ENCODE measurements at regions not wholly inside any gene's neighbourhood (a gene's known extent, or its start where the extent isn't known, plus 50 kb on each side); places are given as distances from the start of the nearest gene placed in this dataset.

DNA sequence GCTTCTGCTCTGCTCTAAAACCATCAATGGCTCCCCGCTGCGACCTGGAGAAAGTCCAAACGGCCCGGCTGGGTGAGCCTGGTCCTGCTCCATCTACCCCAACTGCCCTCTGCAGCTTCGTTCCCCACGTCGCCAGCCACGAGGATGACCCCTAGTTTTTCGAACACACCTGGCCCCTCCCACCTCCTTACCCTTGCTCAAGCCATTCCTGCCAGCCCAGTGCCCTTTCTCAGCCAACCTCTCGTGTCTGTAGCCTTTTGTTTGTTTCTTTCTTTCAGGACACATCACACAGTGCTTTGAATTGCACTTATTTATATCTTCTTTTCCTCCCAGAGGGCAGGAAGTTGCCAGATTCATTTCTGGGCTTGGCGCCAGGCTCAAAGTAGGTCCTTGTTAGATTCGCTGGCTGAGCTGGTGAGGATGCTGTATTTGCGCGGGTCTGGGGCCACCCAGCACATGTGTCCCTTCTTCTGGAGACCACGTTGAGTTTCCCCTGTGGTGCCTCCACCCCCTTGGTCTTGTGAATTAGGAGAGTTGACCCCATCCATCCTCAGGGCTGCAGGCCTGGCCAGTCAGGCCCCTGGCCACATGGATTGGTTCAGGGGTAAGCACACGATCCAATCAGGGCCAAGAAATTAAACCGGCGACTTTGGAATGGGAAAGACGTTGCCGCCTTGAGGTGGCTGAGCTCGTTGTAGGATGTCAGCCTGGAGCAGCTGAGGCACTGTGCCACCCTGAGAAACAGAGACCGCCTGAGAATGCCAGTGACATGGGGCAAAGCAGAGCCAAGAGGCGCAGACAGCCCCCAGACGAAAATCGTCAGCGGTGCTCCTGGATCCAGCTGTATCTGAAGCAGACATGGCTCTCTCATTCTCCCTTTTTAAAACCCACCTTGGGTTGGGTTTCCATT, 156.0 kb downstream of the CEBPB start:
- DNase-seq: no peak
- no peaks in the 10 kb centered on the region for H3K36me3 ChIP-seq (replicated peaks; ENCODE audit: insufficient read depth, low read length)
- H3K27ac ChIP-seq (ENCODE audit: low read length): no peak overlapping the region
- H3K4me3 ChIP-seq (ENCODE audit: low read length): no peak overlapping the region
- no peak overlapping the region for H3K4me2 ChIP-seq (ENCODE audit: low read depth, low read length)
- no peaks in the 10 kb centered on the region for H3K9me2 ChIP-seq (replicated peaks; ENCODE audit: insufficient read depth, low read length)
- no peak overlapping the region for H3K9ac ChIP-seq (ENCODE audit: low read length)
- no peaks in the 10 kb centered on the region for H3F3A ChIP-seq (ENCODE audit: insufficient read depth, low read length)
- 0 out of 2 replicates have a peak, but pooled peaks cover 4% of the 10 kb centered on the region for H4K20me1 ChIP-seq (ENCODE audit: insufficient read depth, low read length)
- H3K79me2 ChIP-seq (ENCODE audit: low read length): no peaks in the 10 kb centered on the region
- TF ChIP-seq EZH2phosphoT487 (IDR thresholded peaks at IDR 0.05; ENCODE audit: low read length) (no peak), EZH2 (optimal IDR thresholded peaks at IDR 0.05; ENCODE audit: low read depth, low read length) (no peak)
- TF ChIP-seq, protein P1, sequence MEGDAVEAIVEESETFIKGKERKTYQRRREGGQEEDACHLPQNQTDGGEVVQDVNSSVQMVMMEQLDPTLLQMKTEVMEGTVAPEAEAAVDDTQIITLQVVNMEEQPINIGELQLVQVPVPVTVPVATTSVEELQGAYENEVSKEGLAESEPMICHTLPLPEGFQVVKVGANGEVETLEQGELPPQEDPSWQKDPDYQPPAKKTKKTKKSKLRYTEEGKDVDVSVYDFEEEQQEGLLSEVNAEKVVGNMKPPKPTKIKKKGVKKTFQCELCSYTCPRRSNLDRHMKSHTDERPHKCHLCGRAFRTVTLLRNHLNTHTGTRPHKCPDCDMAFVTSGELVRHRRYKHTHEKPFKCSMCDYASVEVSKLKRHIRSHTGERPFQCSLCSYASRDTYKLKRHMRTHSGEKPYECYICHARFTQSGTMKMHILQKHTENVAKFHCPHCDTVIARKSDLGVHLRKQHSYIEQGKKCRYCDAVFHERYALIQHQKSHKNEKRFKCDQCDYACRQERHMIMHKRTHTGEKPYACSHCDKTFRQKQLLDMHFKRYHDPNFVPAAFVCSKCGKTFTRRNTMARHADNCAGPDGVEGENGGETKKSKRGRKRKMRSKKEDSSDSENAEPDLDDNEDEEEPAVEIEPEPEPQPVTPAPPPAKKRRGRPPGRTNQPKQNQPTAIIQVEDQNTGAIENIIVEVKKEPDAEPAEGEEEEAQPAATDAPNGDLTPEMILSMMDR (IDR thresholded peaks at IDR 0.05; ENCODE audit: low read length): no peak
- H3K4me1 ChIP-seq (ENCODE audit: low read length): peaks cover 6% of the 10 kb centered on the region
- no peaks in the 10 kb centered on the region for H3K9me3 ChIP-seq (replicated peaks; ENCODE audit: insufficient read depth, low read length)
- H2AFZ ChIP-seq (ENCODE audit: low read length): no peak overlapping the region
- H3K27me3 ChIP-seq (replicated peaks; ENCODE audit: insufficient read depth, low read length): peaks cover 97% of the 10 kb centered on the region

DNA sequence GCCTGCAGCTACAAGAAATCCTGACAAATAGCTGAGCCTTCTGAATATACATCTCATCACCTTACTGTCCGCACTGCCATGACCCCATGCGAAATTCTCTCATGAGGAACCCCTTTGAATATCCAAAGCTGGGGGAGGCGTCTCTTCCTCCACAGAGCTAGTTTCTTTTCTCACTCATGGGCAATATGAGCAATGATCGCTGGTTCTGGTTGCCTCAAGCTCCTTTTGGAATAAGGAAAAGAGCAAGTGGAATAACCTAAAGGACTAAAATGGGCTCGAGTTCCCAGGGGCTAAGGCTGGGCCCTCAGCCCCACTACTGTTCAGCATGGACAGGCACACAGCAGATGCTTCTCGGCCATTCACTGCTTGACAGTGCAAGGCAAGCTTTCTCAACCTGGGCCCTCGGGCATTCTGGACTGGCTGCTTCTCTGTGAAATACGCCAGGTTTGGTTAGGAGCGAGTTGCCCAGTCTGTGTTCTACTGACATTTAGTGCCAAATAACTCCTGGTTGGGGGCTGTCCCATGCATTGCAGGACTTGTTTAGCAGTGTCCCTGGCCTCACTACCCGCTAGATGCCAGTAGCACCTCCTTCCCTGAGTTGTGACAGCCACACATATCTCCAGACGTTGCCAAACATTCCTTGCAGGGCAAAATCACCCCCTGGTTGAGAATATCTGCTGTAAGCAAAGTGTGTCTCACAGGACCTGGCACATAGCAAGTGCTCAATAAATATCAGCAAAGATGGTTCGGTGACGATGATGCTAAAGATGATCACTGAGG, 156.8 kb downstream of the CEBPB start:
- Histone ChIP-seq H3F3A (ENCODE audit: insufficient read depth, low read length) (no peaks in the 10 kb centered on the region), H3K27me3 (replicated peaks; ENCODE audit: insufficient read depth, low read length) (peaks cover 98% of the 10 kb centered on the region), H3K4me1 (ENCODE audit: low read length) (peaks cover 6% of the 10 kb centered on the region), H3K4me2 (ENCODE audit: low read depth, low read length) (no peak overlapping the region), H3K9me2 (replicated peaks; ENCODE audit: insufficient read depth, low read length) (no peaks in the 10 kb centered on the region), H3K4me3 (ENCODE audit: low read length) (no peak overlapping the region), H4K20me1 (ENCODE audit: insufficient read depth, low read length) (0 out of 2 replicates have a peak, but pooled peaks cover 4% of the 10 kb centered on the region), H3K9me3 (replicated peaks; ENCODE audit: insufficient read depth, low read length) (no peaks in the 10 kb centered on the region), H3K27ac (ENCODE audit: low read length) (no peak overlapping the region), H3K79me2 (ENCODE audit: low read length) (no peaks in the 10 kb centered on the region), H3K36me3 (replicated peaks; ENCODE audit: insufficient read depth, low read length) (no peaks in the 10 kb centered on the region), H3K9ac (ENCODE audit: low read length) (no peak overlapping the region), H2AFZ (ENCODE audit: low read length) (no peak overlapping the region)
- TF ChIP-seq, protein P1 (IDR thresholded peaks at IDR 0.05; ENCODE audit: low read length): no peak
- TF ChIP-seq EZH2 (optimal IDR thresholded peaks at IDR 0.05; ENCODE audit: low read depth, low read length): no peak
- no peak for TF ChIP-seq EZH2phosphoT487 (IDR thresholded peaks at IDR 0.05; ENCODE audit: low read length)
- DNase-seq: no peak

DNA sequence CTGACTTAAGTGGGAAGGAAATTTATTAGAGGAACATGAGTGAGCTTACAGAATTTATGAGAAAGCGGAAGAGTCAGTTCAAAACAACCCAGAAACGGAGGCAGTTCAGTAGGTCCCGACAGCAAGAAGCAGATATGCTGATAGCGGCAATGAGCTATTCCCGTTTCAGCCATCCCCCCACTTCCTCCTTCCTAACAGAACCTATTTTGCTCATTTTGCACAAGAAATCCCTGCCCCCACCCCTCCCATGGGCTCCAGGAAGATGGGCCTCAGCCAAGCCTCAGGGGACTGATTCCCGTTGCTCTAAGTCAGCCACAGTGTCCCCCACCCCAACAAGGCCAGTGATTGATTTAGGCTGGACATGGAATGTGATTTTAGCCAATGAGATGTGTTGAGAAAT, 157.5 kb downstream of the CEBPB start:
- Histone ChIP-seq H3K4me2 (ENCODE audit: low read depth, low read length) (no peak overlapping the region), H3K9me2 (replicated peaks; ENCODE audit: insufficient read depth, low read length) (no peaks in the 10 kb centered on the region), H3K4me3 (ENCODE audit: low read length) (no peak overlapping the region), H3K27me3 (replicated peaks; ENCODE audit: insufficient read depth, low read length) (peaks cover 98% of the 10 kb centered on the region), H3K9me3 (replicated peaks; ENCODE audit: insufficient read depth, low read length) (no peaks in the 10 kb centered on the region), H3K79me2 (ENCODE audit: low read length) (no peaks in the 10 kb centered on the region), H3F3A (ENCODE audit: insufficient read depth, low read length) (no peaks in the 10 kb centered on the region), H4K20me1 (ENCODE audit: insufficient read depth, low read length) (0 out of 2 replicates have a peak, but pooled peaks cover 4% of the 10 kb centered on the region), H3K27ac (ENCODE audit: low read length) (no peak overlapping the region), H3K4me1 (ENCODE audit: low read length) (peaks cover 6% of the 10 kb centered on the region), H2AFZ (ENCODE audit: low read length) (no peak overlapping the region), H3K36me3 (replicated peaks; ENCODE audit: insufficient read depth, low read length) (no peaks in the 10 kb centered on the region), H3K9ac (ENCODE audit: low read length) (no peak overlapping the region)
- no peak for DNase-seq
- TF ChIP-seq, protein P1 (IDR thresholded peaks at IDR 0.05; ENCODE audit: low read length): no peak
- TF ChIP-seq EZH2 (optimal IDR thresholded peaks at IDR 0.05; ENCODE audit: low read depth, low read length): no peak
- TF ChIP-seq EZH2phosphoT487 (IDR thresholded peaks at IDR 0.05; ENCODE audit: low read length): no peak
